ENCODE measurements at regions not wholly inside any gene's neighbourhood (a gene's known extent, or its start where the extent isn't known, plus 50 kb on each side); places are given as distances from the start of the nearest gene placed in this dataset.

DNA sequence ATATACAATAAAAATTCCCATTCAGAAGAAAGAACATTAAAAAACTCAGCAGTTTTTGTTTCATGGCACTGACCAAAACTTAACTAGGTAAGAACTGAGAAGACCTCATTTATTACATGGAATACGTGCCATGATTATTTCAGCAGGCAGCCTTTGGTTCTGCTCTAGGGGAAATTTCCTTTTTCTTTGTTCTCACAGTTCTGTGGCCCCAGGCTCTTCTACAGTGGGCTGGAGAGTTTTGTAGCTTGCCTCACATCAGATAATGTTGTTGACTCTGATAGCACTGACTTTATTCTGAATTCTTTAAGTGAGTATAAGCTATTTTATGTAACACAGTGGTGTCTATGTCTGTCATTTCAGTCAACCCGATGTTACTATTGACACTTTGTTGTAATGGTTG, 844.3 kb downstream of the TBC1D32 start:
- no peak for TF ChIP-seq FOXP2 (optimal IDR thresholded peaks at IDR 0.05; ENCODE audit: borderline replicate concordance, extremely low read depth, extremely low read length, insufficient read depth)
- TF ChIP-seq POLR2AphosphoS5 (IDR thresholded peaks at IDR 0.05; ENCODE audit: low read depth, low read length) = no peak
- TF ChIP-seq SIN3A (IDR thresholded peaks at IDR 0.05; ENCODE audit: borderline replicate concordance, insufficient read depth, low read length) = no peak
- TF ChIP-seq TAF1 (IDR thresholded peaks at IDR 0.05; ENCODE audit: borderline replicate concordance, insufficient read depth, low read length) = no peak
- TF ChIP-seq, protein P1, sequence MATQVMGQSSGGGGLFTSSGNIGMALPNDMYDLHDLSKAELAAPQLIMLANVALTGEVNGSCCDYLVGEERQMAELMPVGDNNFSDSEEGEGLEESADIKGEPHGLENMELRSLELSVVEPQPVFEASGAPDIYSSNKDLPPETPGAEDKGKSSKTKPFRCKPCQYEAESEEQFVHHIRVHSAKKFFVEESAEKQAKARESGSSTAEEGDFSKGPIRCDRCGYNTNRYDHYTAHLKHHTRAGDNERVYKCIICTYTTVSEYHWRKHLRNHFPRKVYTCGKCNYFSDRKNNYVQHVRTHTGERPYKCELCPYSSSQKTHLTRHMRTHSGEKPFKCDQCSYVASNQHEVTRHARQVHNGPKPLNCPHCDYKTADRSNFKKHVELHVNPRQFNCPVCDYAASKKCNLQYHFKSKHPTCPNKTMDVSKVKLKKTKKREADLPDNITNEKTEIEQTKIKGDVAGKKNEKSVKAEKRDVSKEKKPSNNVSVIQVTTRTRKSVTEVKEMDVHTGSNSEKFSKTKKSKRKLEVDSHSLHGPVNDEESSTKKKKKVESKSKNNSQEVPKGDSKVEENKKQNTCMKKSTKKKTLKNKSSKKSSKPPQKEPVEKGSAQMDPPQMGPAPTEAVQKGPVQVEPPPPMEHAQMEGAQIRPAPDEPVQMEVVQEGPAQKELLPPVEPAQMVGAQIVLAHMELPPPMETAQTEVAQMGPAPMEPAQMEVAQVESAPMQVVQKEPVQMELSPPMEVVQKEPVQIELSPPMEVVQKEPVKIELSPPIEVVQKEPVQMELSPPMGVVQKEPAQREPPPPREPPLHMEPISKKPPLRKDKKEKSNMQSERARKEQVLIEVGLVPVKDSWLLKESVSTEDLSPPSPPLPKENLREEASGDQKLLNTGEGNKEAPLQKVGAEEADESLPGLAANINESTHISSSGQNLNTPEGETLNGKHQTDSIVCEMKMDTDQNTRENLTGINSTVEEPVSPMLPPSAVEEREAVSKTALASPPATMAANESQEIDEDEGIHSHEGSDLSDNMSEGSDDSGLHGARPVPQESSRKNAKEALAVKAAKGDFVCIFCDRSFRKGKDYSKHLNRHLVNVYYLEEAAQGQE (IDR thresholded peaks at IDR 0.05; ENCODE audit: insufficient read depth in 1 of 2, low read depth in 2 of 2, low read length in 2 of 2) = no peak

DNA sequence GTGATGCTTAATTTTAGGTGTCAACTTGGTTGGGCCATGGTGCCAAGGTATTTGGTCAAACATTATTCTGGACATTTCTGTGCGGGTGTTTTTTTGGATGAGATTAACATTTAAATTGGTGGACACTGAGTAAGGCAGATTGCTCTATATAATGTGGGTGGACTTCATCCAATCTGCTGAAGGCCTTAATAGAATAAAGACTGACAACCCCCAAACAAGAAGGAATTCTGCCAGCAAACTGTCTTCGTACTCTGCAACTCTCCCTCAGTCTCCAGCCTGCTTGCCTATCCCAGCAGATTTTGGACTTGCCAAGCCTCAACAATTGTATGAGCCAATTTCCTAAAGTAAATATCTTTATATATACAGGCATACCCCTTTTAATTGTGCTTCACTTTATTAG, 850.1 kb downstream of the TBC1D32 start:
- TF ChIP-seq POLR2AphosphoS5 (IDR thresholded peaks at IDR 0.05; ENCODE audit: low read depth, low read length) (no peak), TAF1 (IDR thresholded peaks at IDR 0.05; ENCODE audit: borderline replicate concordance, insufficient read depth, low read length) (no peak), SIN3A (IDR thresholded peaks at IDR 0.05; ENCODE audit: borderline replicate concordance, insufficient read depth, low read length) (no peak), FOXP2 (optimal IDR thresholded peaks at IDR 0.05; ENCODE audit: borderline replicate concordance, extremely low read depth, extremely low read length, insufficient read depth) (no peak)
- TF ChIP-seq, protein P1 (IDR thresholded peaks at IDR 0.05; ENCODE audit: insufficient read depth in 1 of 2, low read depth in 2 of 2, low read length in 2 of 2) = no peak

GRCh38 chr6:120478650-120479049, 855.6 kb downstream of the TBC1D32 start:
- TF ChIP-seq FOXP2 (optimal IDR thresholded peaks at IDR 0.05; ENCODE audit: borderline replicate concordance, extremely low read depth, extremely low read length, insufficient read depth) = no peak
- no peak for TF ChIP-seq TAF1 (IDR thresholded peaks at IDR 0.05; ENCODE audit: borderline replicate concordance, insufficient read depth, low read length)
- TF ChIP-seq, protein P1 (IDR thresholded peaks at IDR 0.05; ENCODE audit: insufficient read depth in 1 of 2, low read depth in 2 of 2, low read length in 2 of 2) = no peak
- no peak for TF ChIP-seq SIN3A (IDR thresholded peaks at IDR 0.05; ENCODE audit: borderline replicate concordance, insufficient read depth, low read length)

- TF ChIP-seq SIN3A (IDR thresholded peaks at IDR 0.05; ENCODE audit: borderline replicate concordance, insufficient read depth, low read length) (no peak), TAF1 (IDR thresholded peaks at IDR 0.05; ENCODE audit: borderline replicate concordance, insufficient read depth, low read length) (no peak), POLR2AphosphoS5 (IDR thresholded peaks at IDR 0.05; ENCODE audit: low read depth, low read length) (no peak), FOXP2 (optimal IDR thresholded peaks at IDR 0.05; ENCODE audit: borderline replicate concordance, extremely low read depth, extremely low read length, insufficient read depth) (no peak)
- TF ChIP-seq, protein P1 (IDR thresholded peaks at IDR 0.05; ENCODE audit: insufficient read depth in 1 of 2, low read depth in 2 of 2, low read length in 2 of 2) = no peak
Observed at GRCh38 chr6:120473804-120474203, 860.5 kb downstream of the TBC1D32 start.

GRCh38 chr6:120468486-120468885, 865.8 kb downstream of the TBC1D32 start:
- TF ChIP-seq TAF1 (IDR thresholded peaks at IDR 0.05; ENCODE audit: borderline replicate concordance, insufficient read depth, low read length) (no peak), POLR2AphosphoS5 (IDR thresholded peaks at IDR 0.05; ENCODE audit: low read depth, low read length) (no peak), FOXP2 (optimal IDR thresholded peaks at IDR 0.05; ENCODE audit: borderline replicate concordance, extremely low read depth, extremely low read length, insufficient read depth) (no peak), SIN3A (IDR thresholded peaks at IDR 0.05; ENCODE audit: borderline replicate concordance, insufficient read depth, low read length) (no peak)
- TF ChIP-seq, protein P1 (IDR thresholded peaks at IDR 0.05; ENCODE audit: insufficient read depth in 1 of 2, low read depth in 2 of 2, low read length in 2 of 2) = no peak

Data from PFSK-1 (cell line).